Coronary artery (tissue), 2 donors: ENCODE measurements at regions not wholly inside any gene's neighbourhood (a gene's known extent, or its start where the extent isn't known, plus 50 kb on each side); places are given as distances from the start of the nearest gene placed in this dataset.

Experiments used
- DNase-seq: peaks from one replicate; pipeline ENCODE4 v3.0.0-alpha.2; 2017; ENCODE audit warnings: low spot score
- H3K27ac ChIP-seq, 2 donors: fragments of 200-600 bp; sonication (generic); one replicate each; pipeline ENCODE4 v1.5.1; 2016 to 2019
- H3K4me3 ChIP-seq: fragments of 200-600 bp; sonication (generic); 2 replicates; pipeline ENCODE4 v1.5.1; 2016; ENCODE audit warnings: mild to moderate bottlenecking, moderate library complexity
- CTCF ChIP-seq: fragments of 200-600 bp; sonication (generic); IDR thresholded peaks from one replicate; pipeline ENCODE4 v1.5.1; 2019; ENCODE audit warnings: antibody characterized with exemption

DNA sequence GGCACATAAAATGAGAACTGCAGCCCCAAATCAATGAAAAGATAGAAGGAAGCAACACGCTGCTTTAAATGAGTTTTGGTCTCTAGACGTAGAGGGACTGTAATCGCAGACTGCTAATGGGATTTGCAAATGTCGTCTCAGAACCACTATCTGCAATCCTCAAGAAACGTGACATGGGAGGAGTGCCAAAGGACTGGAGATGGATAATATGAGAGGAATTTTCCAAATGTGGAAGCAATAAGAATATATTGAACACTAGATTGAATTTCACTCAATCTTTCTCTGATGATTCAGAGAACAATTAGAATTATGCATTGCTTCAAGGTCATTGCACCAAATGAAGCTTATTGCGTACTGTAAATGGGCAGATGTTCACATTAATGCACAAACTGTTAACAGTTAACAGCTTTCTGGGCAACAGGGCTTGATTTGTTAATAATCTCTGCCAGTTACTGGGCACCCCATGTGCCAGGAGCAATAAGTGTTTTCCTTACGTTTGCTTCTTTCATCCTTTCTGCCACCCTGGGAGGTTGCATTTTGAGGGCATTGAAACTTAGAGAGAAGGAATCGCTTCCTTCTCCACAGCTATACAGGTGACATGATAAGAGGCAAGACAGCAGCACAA is 62.8 kb upstream of the WASF3 start:
- no peak overlapping the region for H3K4me3 ChIP-seq
- no peak for TF ChIP-seq CTCF
- no peak for DNase-seq
- H3K27ac ChIP-seq, result no peak overlapping the region

- no peak overlapping the region for H3K27ac ChIP-seq
- H3K4me3 ChIP-seq, result no peak overlapping the region
- TF ChIP-seq CTCF, result no peak
- no peak for DNase-seq
Observed at GRCh38 chr13:26495750-26496149, 61.7 kb upstream of the WASF3 start.

GRCh38 chr13:26497968-26498511 is 59.4 kb upstream of the WASF3 start:
- no peak for TF ChIP-seq CTCF
- DNase-seq, result no peak
- Histone ChIP-seq H3K27ac (no peak overlapping the region), H3K4me3 (no peak overlapping the region)

DNA sequence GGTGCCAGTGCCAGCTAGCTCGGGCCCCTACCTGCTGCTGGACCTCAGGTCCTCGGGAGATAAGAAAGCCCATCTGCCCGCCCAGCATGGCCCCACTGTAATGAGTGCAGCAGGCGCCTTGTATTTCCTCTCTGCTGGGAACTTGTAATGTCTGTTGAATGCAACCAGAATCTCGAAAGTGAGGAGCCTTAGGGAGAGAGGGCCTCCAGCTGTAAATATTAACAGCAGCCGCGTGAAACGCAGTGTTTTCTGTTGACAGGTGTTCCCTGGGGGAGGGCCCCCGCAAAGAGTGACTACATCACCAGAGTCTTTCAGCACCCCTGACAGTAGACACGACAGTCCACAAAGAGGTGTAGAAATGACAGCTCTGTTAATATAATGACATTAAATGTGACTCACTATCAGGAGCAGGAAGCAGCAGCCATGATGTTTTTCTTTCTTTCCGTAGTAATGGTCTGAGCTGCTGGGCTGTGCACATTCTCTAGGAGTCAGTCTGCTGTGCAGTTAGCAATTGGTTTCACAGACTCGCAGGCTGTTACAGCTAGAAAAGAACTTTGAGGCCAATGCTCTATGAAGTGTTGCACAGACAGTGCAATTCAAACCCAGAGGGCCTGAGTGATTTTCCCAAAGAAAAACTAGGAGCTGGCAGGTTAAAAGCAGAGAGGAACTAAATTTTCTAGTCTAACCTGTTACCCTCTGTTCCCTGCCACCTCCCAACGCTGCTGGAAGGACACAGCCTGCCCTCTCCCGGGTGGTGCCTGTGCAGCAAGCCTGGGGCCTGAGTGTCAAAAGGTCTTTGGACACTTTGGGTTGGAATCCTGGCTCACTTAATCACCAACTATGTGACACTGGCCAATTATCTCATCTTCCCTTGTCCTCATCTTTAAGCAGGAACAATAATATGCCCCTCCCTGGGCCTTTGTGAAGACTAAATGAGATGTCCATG is 58.6 kb upstream of the WASF3 start:
- no peak for DNase-seq
- TF ChIP-seq CTCF, result no peak
- Histone ChIP-seq H3K27ac (no peak overlapping the region), H3K4me3 (no peak overlapping the region)

- no peak for TF ChIP-seq CTCF
- no peak overlapping the region for H3K4me3 ChIP-seq
- no peak for DNase-seq
- no peak overlapping the region for H3K27ac ChIP-seq
Observed at GRCh38 chr13:26500618-26501320, 56.7 kb upstream of the WASF3 start.

DNA sequence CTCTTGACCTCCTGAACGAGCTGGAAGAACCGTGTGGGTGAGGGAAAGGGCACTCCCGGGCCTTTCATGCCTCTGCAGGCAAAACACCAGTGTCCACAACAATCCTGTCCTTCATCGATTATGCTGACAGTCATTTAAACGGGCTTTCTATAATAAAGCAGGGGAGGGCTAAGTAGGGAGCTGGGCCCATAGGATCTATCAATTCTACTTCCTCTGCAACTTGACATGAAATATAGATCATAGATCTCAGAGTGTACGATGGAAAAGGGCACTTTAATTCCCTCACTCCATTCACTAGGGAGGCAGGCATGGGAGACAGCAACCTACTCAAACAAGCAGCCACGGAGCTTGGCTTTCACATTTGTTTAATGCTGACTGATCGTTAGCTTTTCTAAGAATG is 55.8 kb upstream of the WASF3 start:
- no peak for TF ChIP-seq CTCF
- DNase-seq, result no peak
- no peak overlapping the region for H3K27ac ChIP-seq
- H3K4me3 ChIP-seq, result no peak overlapping the region
